ENCODE measurements at regions not wholly inside any gene's neighbourhood (a gene's known extent, or its start where the extent isn't known, plus 50 kb on each side); places are given as distances from the start of the nearest gene placed in this dataset.
"Not testable (repeated sequence)": the region's sequence is repeated elsewhere in the genome, so short reads cannot be mapped to it uniquely, and the experiment has no call there.

- H2AFZ ChIP-seq (ENCODE audit: low read length) = no peak overlapping the region
- H3K9me3 ChIP-seq (ENCODE audit: insufficient read depth, low read depth, low read length) = 0 out of 2 replicates have a peak, but pooled peaks cover 5% of the 10 kb centered on the region
- no peaks in the 10 kb centered on the region for H3K79me2 ChIP-seq (ENCODE audit: insufficient read depth, low read length)
- H3K4me1 ChIP-seq (ENCODE audit: insufficient read depth, low read length, poor library complexity, severe bottlenecking) = no peaks in the 10 kb centered on the region
- no peak overlapping the region for H3K4me2 ChIP-seq (ENCODE audit: low read depth, low read length, poor library complexity, severe bottlenecking)
- TF ChIP-seq EZH2phosphoT487 (IDR thresholded peaks at IDR 0.05; ENCODE audit: borderline replicate concordance) (no peak), CTCF (conservative IDR thresholded peaks at IDR 0.05; ENCODE audit: low read length) (no peak)
- no peak overlapping the region for H3K9ac ChIP-seq (ENCODE audit: low read depth, low read length, poor library complexity, severe bottlenecking)
- no peaks in the 10 kb centered on the region for H3F3A ChIP-seq (ENCODE audit: low read depth)
- no peak overlapping the region for H3K4me3 ChIP-seq (ENCODE audit: low read length, poor library complexity, severe bottlenecking)
- no peaks in the 10 kb centered on the region for H4K20me1 ChIP-seq (ENCODE audit: insufficient read depth, low read length, poor library complexity, severe bottlenecking)
- 0 out of 2 replicates have a peak, but pooled peaks cover 4% of the 10 kb centered on the region for H3K9me2 ChIP-seq (replicated peaks; ENCODE audit: low read depth, low read length)
- no peaks in the 10 kb centered on the region for H3K27me3 ChIP-seq (ENCODE audit: insufficient read depth, low read length, poor library complexity, severe bottlenecking)
- H3K36me3 ChIP-seq (ENCODE audit: insufficient read depth, low read length) = no peaks in the 10 kb centered on the region
Measured at GRCh38 chr12:23140710-23141109, 515.7 kb downstream of the ETNK1 start.

- no peaks in the 10 kb centered on the region for H3K79me2 ChIP-seq (ENCODE audit: insufficient read depth, low read length)
- no peak overlapping the region for H3K4me2 ChIP-seq (ENCODE audit: low read depth, low read length, poor library complexity, severe bottlenecking)
- H3K36me3 ChIP-seq (ENCODE audit: insufficient read depth, low read length) = no peaks in the 10 kb centered on the region
- no peaks in the 10 kb centered on the region for H4K20me1 ChIP-seq (ENCODE audit: insufficient read depth, low read length, poor library complexity, severe bottlenecking)
- no peaks in the 10 kb centered on the region for H3K27me3 ChIP-seq (ENCODE audit: insufficient read depth, low read length, poor library complexity, severe bottlenecking)
- no peak for TF ChIP-seq EZH2phosphoT487 (IDR thresholded peaks at IDR 0.05; ENCODE audit: borderline replicate concordance)
- TF ChIP-seq CTCF (conservative IDR thresholded peaks at IDR 0.05; ENCODE audit: low read length) = no peak
- H3K9me2 ChIP-seq (replicated peaks; ENCODE audit: low read depth, low read length) = 0 out of 2 replicates have a peak, but pooled peaks cover 4% of the 10 kb centered on the region
- H3K9ac ChIP-seq (ENCODE audit: low read depth, low read length, poor library complexity, severe bottlenecking) = no peak overlapping the region
- H2AFZ ChIP-seq (ENCODE audit: low read length) = no peak overlapping the region
- H3F3A ChIP-seq (ENCODE audit: low read depth) = no peaks in the 10 kb centered on the region
- H3K4me3 ChIP-seq (ENCODE audit: low read length, poor library complexity, severe bottlenecking) = no peak overlapping the region
- H3K9me3 ChIP-seq (ENCODE audit: insufficient read depth, low read depth, low read length) = 0 out of 2 replicates have a peak, but pooled peaks cover 5% of the 10 kb centered on the region
- H3K4me1 ChIP-seq (ENCODE audit: insufficient read depth, low read length, poor library complexity, severe bottlenecking) = no peaks in the 10 kb centered on the region
Measured at GRCh38 chr12:23141335-23141734, 516.4 kb downstream of the ETNK1 start.

GRCh38 chr12:23146070-23146469 lies 521.1 kb downstream of the ETNK1 start:
- H3K4me2 ChIP-seq (ENCODE audit: low read depth, low read length, poor library complexity, severe bottlenecking); H3F3A ChIP-seq (ENCODE audit: low read depth); H3K9me3 ChIP-seq (ENCODE audit: insufficient read depth, low read depth, low read length); H3K79me2 ChIP-seq (ENCODE audit: insufficient read depth, low read length); H3K4me3 ChIP-seq (ENCODE audit: low read length, poor library complexity, severe bottlenecking); H3K4me1 ChIP-seq (ENCODE audit: insufficient read depth, low read length, poor library complexity, severe bottlenecking); H3K9me2 ChIP-seq (replicated peaks; ENCODE audit: low read depth, low read length); H3K36me3 ChIP-seq (ENCODE audit: insufficient read depth, low read length); H3K27me3 ChIP-seq (ENCODE audit: insufficient read depth, low read length, poor library complexity, severe bottlenecking); H2AFZ ChIP-seq (ENCODE audit: low read length); H4K20me1 ChIP-seq (ENCODE audit: insufficient read depth, low read length, poor library complexity, severe bottlenecking); H3K9ac ChIP-seq (ENCODE audit: low read depth, low read length, poor library complexity, severe bottlenecking): not testable (repeated sequence)

GRCh38 chr12:23168459-23168858 lies 543.5 kb downstream of the ETNK1 start:
- no peaks in the 10 kb centered on the region for H3K27me3 ChIP-seq (ENCODE audit: insufficient read depth, low read length, poor library complexity, severe bottlenecking)
- no peaks in the 10 kb centered on the region for H3K9me3 ChIP-seq (ENCODE audit: insufficient read depth, low read depth, low read length)
- no peaks in the 10 kb centered on the region for H3F3A ChIP-seq (ENCODE audit: low read depth)
- no peak overlapping the region for H3K9ac ChIP-seq (ENCODE audit: low read depth, low read length, poor library complexity, severe bottlenecking)
- no peak overlapping the region for H3K4me2 ChIP-seq (ENCODE audit: low read depth, low read length, poor library complexity, severe bottlenecking)
- no peak overlapping the region for H3K4me3 ChIP-seq (ENCODE audit: low read length, poor library complexity, severe bottlenecking)
- no peaks in the 10 kb centered on the region for H3K36me3 ChIP-seq (ENCODE audit: insufficient read depth, low read length)
- no peaks in the 10 kb centered on the region for H3K79me2 ChIP-seq (ENCODE audit: insufficient read depth, low read length)
- no peaks in the 10 kb centered on the region for H3K4me1 ChIP-seq (ENCODE audit: insufficient read depth, low read length, poor library complexity, severe bottlenecking)
- no peaks in the 10 kb centered on the region for H3K9me2 ChIP-seq (replicated peaks; ENCODE audit: low read depth, low read length)
- H2AFZ ChIP-seq (ENCODE audit: low read length) = no peak overlapping the region
- H4K20me1 ChIP-seq (ENCODE audit: insufficient read depth, low read length, poor library complexity, severe bottlenecking) = no peaks in the 10 kb centered on the region
- no peak for TF ChIP-seq EZH2phosphoT487 (IDR thresholded peaks at IDR 0.05; ENCODE audit: borderline replicate concordance)
- no peak for TF ChIP-seq CTCF (conservative IDR thresholded peaks at IDR 0.05; ENCODE audit: low read length)

Measured in Loucy (cell line).